ENCODE measurements at regions not wholly inside any gene's neighbourhood (a gene's known extent, or its start where the extent isn't known, plus 50 kb on each side); places are given as distances from the start of the nearest gene placed in this dataset.

DNA sequence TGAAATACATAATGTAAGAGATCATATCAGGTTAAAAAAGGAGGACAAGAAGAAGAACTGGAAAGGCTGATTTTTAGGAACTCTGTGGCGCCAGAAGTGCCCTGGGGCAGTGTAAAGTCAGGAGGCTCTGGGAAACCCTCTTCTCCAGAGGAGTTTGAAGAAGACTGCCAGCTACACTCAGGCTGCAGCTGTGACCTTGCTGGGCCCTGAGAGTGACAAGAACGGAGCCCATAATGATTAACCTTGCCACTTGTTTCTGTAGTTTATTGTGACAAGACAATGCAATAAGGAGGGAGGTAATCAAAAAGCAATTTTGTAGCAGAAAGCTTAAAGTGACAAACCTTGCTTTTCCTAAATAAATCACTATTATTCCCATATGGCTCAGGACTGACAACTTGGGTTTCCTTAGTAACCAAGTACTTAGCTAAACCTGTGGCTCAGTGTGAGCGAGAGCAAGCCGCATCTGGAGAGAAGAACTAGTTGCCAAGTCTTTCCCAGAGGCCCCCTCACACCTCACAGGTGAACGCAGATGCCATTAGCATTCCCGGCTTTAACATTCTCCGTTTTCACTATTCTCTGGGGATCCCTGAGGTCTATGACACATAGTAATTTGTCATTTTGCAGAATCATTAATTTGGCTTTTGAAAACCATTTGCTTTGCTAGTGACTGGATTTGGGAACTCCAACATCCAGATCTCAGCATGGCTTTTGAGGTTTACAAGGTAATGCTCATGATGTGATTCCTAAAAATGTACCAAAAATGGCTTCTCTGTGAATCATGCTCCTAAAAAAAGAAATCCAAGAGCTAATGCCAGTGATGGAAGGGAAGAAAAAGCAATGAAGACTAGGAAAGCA, 115.9 kb downstream of the OMA1 start:
- DNase-seq (ENCODE audit: low read depth in 2 of 2): no peak

GRCh38 chr1:58426918-58427317, 119.6 kb downstream of the OMA1 start:
- no peak for DNase-seq (ENCODE audit: low read depth in 2 of 2)

DNA sequence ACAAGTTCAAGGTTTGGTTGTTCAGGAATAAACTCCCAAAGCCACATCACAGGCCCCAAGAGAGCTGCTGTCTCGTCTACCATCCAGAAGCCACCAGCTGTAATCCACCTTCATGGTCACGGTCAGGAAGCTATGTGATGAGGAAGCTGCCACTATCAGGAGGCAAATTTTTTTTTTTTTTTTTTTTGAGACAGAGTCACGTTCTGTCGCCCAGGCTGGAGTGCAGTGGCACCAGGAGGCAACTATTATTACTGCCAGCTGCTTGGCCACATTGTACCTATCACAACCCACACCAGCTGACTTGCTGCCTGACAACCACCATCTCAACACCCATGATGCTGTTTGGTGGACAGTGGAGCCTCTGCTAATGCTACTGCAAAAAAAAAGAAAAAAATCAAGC, 124.1 kb downstream of the OMA1 start:
- DNase-seq (ENCODE audit: low read depth in 2 of 2): no peak

DNA sequence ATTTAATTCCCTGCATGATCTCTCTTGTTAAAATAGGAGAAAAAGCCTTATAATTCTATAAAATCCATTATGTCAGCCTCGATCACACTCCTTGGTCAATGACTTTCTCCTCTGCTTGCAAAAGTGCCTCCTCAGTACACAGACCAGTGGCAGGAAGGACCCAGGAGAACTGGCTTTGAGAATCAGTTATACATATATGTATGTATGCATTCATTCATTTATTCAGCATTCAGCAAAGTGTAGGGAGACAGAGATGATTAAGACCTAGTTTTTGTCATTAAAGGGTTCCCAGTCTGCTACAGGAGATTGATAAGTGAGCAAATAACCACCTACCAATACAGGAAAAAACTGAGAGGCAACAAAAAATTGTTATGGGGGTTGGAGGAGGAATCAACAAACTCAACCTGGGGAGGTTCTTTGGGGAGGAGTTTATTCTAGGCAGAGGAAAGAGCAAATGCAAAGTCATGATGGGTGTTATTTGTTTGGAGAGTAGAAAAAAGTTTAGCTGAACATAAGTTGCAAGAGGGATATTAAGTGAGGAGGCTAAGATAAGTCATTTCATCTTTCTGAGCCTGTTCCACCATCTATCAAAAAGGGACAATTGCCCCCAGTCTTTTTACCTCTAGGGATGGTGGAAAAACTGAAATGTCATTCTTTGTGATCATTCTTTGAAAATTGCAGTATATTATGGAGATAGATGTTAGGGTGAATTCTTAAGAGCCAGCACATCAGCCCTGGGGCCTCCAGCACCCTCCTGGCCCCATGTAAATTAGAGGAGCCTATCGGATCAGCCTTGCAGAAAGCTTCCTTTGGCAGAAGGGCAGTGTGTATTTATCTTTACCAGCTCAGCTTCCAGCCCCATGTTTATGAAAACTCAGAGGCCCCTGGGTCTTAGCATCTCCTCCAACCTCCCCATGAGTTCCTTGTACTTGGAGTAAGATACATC, 128.0 kb downstream of the OMA1 start:
- DNase-seq (ENCODE audit: low read depth in 2 of 2): no peak

DNA sequence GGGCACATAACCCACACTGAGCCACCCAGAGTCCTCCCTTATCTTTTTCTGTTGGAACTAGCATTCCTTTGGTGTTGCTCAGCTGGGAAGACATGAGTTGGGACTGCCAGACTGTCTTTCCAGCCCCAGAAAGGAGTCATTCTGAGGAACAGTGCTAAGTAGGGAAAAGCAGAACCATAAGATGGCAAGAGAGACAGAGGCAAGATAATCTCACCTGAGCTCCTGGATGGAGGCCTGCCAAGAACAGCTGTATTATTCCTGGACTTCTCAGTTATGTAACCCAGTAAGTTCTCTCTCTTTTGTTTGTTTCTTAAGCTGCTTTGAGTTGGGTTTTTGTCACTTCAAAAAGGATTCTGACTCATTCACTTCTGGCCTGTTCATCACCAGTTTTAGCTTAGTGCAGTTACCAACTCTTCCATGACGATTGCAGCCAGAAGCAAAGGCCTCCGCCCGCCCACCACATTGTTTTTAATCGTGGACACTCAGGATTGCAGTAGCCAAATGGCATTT, 134.4 kb downstream of the OMA1 start:
- no peak for DNase-seq (ENCODE audit: low read depth in 2 of 2)

- DNase-seq (ENCODE audit: low read depth in 2 of 2): no peak
Observed at GRCh38 chr1:58409890-58410289, 136.6 kb downstream of the OMA1 start.

- no peak for DNase-seq (ENCODE audit: low read depth in 2 of 2)
Observed at GRCh38 chr1:58409336-58409735, 137.2 kb downstream of the OMA1 start.

- DNase-seq (ENCODE audit: low read depth in 2 of 2): no peak
Observed at GRCh38 chr1:58406301-58407071, 140.0 kb downstream of the OMA1 start.

GRCh38 chr1:58405660-58406059, 140.9 kb downstream of the OMA1 start:
- no peak for DNase-seq (ENCODE audit: low read depth in 2 of 2)

DNA sequence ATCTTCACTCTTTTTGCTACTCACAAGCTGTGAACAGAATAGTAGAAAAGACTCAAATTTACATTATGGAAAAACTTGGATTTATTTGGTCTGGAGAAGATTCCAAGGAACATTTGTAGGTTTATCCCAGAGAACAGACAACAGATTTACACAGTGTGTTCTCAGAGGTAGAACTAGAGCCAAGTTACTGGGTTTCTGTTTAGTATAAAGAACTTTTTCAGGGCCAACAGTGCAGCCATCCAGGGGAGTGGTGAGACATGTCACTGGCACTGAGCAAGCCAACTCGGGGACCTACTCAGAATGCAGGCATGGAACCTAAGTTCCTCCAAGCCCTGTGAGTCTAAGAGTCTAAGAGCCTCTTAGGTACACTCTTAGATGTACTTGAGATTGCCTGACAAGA, 142.6 kb downstream of the OMA1 start:
- DNase-seq (ENCODE audit: low read depth in 2 of 2): no peak

- DNase-seq (ENCODE audit: low read depth in 2 of 2): no peak
Observed at GRCh38 chr1:58402444-58402843, 144.1 kb downstream of the OMA1 start.

- no peak for DNase-seq (ENCODE audit: low read depth in 2 of 2)
Observed at GRCh38 chr1:58401991-58402390, 144.5 kb downstream of the OMA1 start.

DNA sequence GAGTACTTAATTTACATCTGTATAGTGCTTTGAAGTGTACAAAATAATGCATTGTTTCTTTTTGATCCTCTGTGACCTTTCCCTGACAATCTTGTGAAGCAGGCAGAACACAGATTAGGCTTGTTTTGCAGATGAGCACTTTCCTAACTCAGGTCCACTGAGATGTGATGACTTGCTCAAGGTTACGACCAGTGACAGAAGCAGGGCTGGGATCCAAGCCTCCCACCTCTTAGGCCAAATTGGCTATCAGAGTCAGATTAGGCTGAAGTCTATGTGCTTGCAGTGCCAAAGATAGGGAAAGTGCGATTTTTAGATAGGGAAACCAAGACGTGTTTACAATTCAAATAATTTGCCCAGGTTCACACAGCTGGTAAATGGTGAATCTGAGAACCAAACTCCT, 147.3 kb downstream of the OMA1 start:
- no peak for DNase-seq (ENCODE audit: low read depth in 2 of 2)

DNA sequence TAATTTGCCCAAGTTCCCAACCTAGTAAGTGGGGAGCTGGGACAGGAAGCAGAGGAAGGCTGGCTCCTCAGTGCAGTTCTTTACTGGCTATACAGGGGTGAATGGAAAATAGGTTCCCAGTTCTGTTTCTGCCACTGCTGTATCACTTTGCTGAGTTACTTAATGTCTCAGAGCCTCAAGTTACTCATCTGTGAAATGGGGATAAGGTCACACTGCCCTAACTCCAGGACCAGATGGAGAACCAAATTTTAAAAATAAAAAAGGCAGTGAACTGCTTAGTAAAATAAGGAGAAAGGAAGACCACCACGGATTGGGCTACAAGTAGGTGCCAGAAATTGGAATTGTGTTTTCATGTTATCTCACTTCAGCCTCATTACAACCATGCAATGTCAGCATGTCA, 147.8 kb downstream of the OMA1 start:
- DNase-seq (ENCODE audit: low read depth in 2 of 2): no peak

DNA sequence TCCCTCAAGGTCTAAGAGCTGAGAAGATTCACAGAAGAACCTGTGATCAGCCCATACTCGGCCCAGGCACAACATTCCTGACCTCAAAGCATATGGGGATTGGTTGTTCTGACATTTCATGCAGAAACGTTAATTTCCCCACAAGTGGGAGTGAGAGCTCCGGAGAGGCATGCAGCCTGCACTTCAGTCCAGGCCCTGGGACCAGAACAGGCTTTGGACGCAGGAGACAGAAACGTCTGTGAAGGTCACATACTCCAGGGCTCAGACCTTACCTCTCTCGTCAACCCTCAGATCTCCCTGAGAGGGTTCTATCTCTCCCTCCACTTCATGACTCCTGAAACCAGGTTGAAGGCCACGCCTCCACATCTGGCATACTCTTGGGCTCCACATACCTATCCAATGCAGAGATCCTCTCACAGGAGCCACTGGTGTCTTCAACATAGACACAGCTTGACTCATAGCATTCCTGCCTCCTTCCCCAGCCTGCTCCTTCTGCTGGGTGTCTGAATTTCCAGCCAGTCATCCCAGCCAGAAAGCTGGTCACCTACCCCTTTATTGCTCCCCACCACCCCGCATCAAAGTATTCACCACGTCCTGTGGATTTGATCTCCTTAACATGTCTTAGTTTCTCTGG, 149.2 kb downstream of the OMA1 start:
- no peak for DNase-seq (ENCODE audit: low read depth in 2 of 2)

- no peak for DNase-seq (ENCODE audit: low read depth in 2 of 2)
Observed at GRCh38 chr1:58396150-58396549, 150.4 kb downstream of the OMA1 start.

DNA sequence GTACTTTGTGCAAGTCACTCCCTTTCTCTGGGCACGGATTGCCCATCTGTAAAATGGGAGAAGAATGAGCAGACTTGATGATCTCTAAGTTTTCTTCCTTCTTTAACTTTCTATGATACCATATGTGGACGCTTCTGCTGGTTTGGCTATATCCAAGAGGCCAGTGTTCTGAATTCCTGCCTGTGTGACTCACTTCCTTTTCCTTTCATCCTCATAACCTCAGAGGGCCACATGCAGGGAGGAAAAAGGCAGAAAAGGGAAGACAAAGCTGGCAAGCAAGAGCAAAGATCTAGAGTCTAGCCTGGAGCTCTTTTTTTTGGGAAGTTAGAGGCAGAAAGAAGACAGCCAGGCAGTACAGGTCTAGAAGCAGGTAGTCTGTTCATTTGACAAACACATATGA, 151.2 kb downstream of the OMA1 start:
- no peak for DNase-seq (ENCODE audit: low read depth in 2 of 2)

DNA sequence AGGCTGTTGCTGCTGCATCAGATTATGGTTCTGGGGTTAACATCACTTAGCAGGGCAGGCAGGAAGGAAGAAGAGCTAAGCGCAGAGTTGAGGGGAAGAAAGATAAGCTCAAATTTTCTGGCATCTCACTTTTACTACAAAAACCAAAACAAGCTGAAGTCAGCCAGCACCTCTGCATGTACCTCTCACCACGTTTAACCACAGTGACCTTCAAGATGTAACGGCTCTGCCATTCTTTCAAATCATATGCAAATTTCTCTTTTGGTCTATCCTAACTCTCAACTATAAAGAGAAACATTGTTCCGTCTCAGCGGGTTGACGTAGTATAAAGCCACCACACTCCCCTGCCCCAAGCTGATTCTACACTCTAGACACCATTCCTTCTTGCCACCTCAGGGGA, 154.4 kb downstream of the OMA1 start:
- no peak for DNase-seq (ENCODE audit: low read depth in 2 of 2)

- DNase-seq (ENCODE audit: low read depth in 2 of 2): no peak
Observed at GRCh38 chr1:58391514-58391913, 155.0 kb downstream of the OMA1 start.

- no peak for DNase-seq (ENCODE audit: low read depth in 2 of 2)
Observed at GRCh38 chr1:58391056-58391455, 155.5 kb downstream of the OMA1 start.

DNA sequence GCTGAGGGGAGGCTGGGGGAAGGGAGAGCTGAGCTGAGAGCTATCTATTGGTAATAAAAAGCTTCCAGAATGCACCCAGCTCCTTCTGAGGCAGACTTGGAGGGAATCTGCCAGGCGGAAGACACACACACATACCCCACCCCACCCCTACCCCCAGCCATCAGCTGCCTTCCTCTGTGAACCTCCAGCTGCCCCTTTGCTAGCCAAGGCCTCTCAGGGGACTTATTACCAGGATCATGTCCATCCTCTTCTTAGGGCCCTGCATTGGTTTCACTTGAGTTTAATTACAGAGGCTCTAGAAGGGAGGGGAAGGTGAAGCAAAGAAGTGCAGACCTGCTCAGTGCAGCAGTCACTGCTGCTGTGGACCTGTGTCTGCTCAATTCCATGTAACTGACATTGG, 156.4 kb downstream of the OMA1 start:
- no peak for DNase-seq (ENCODE audit: low read depth in 2 of 2)

Data from stimulated activated CD8-positive, alpha-beta memory T cell treated with anti-CD3 and anti-CD28 coated beads, Interleukin-2, amount 100 ng/mL, for 48 hours (primary cell).